ENCODE measurements at regions not wholly inside any gene's neighbourhood (a gene's known extent, or its start where the extent isn't known, plus 50 kb on each side); places are given as distances from the start of the nearest gene placed in this dataset.

DNA sequence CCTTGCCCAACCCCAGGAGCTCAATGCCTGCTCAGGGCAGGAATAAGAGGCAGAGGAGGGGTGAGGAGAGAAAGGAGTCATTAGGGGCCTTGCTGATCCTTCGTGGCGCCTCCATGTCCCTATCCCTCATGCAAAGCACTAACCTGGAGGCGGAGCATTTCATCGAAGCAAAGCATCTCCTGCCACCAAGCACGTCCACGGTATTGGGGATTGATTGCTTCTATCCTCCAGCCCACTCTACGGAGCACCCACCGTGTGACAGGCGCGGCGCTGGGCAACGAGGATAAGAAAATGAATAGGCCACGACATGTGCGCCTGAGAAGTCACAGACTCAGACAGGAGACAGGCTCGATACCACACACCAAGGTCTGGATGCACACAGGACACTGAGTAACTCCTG lies 67.0 kb downstream of the IGLL1 start:
- no peak for TF ChIP-seq EP300 (IDR thresholded peaks at IDR 0.05)
- TF ChIP-seq, protein P1, sequence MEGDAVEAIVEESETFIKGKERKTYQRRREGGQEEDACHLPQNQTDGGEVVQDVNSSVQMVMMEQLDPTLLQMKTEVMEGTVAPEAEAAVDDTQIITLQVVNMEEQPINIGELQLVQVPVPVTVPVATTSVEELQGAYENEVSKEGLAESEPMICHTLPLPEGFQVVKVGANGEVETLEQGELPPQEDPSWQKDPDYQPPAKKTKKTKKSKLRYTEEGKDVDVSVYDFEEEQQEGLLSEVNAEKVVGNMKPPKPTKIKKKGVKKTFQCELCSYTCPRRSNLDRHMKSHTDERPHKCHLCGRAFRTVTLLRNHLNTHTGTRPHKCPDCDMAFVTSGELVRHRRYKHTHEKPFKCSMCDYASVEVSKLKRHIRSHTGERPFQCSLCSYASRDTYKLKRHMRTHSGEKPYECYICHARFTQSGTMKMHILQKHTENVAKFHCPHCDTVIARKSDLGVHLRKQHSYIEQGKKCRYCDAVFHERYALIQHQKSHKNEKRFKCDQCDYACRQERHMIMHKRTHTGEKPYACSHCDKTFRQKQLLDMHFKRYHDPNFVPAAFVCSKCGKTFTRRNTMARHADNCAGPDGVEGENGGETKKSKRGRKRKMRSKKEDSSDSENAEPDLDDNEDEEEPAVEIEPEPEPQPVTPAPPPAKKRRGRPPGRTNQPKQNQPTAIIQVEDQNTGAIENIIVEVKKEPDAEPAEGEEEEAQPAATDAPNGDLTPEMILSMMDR (IDR thresholded peaks at IDR 0.05): no peak
- no peak for TF ChIP-seq POLR2AphosphoS5 (IDR thresholded peaks at IDR 0.05)
